OCI-LY7 (cell line): ENCODE measurements at regions not wholly inside any gene's neighbourhood (a gene's known extent, or its start where the extent isn't known, plus 50 kb on each side); places are given as distances from the start of the nearest gene placed in this dataset.

Source experiments
- BruUV-seq: library from RNA; stranded (reverse); fragments of 400-500 nt; replicated peaks from 2 replicates; lab custom pipeline; 2021; lab: Mats Ljungman, UMichigan
- CTCF ChIA-PET: fragments of 300-600 bp; sonication (Branson Sonifier 250); formaldehyde crosslinking; loops from one replicate; lab custom pipeline; 2022; ENCODE audit warnings: antibody characterized with exemption; ENCODE audit not compliant: unreplicated experiment; lab: Charles Lee
- POLR2A ChIA-PET: fragments of 300-600 bp; sonication (Branson Sonifier 250); formaldehyde crosslinking; loops from one replicate; lab custom pipeline; 2022; ENCODE audit warnings: antibody characterized with exemption; lab: Charles Lee
- DNase-seq: peaks from one replicate; pipeline ENCODE4 v3.0.0-alpha.2; 2015; ENCODE audit warnings: low spot score
- H2AFZ ChIP-seq: fragments of 200-600 bp; sonication (generic), shearing (Covaris generic); 2 replicates; pipeline ENCODE4 v1.6.1; 2014; ENCODE audit warnings: mild to moderate bottlenecking, antibody characterized with exemption, low read length, moderate library complexity
- H3K27ac ChIP-seq: fragments of 200-600 bp; sonication (generic); 2 replicates; pipeline ENCODE4 v1.5.1; 2014; ENCODE audit warnings: mixed run types, low read depth, mild to moderate bottlenecking, moderate library complexity, low read length, inconsistent platforms; ENCODE audit not compliant: poor library complexity, severe bottlenecking
- H3K36me3 ChIP-seq: fragments of 200-600 bp; sonication (generic); 2 replicates; pipeline ENCODE4 v1.6.1; 2014; ENCODE audit warnings: mild to moderate bottlenecking, antibody characterized with exemption, low read length, moderate library complexity, mixed read lengths; ENCODE audit not compliant: insufficient read depth
- H3K4me1 ChIP-seq: fragments of 200-600 bp; sonication (generic); 2 replicates; pipeline ENCODE4 v1.5.1; 2014; ENCODE audit warnings: mild to moderate bottlenecking, low read length; ENCODE audit not compliant: insufficient read depth, poor library complexity, severe bottlenecking
- H3K4me2 ChIP-seq: fragments of 200-600 bp; sonication (generic); 2 replicates; pipeline ENCODE4 v1.6.1; 2014; ENCODE audit warnings: mild to moderate bottlenecking, low read length
- H3K4me3 ChIP-seq: fragments of 200-600 bp; sonication (generic); 2 replicates; pipeline ENCODE4 v1.5.1; 2014; ENCODE audit warnings: mild to moderate bottlenecking, low read depth, low read length; ENCODE audit not compliant: poor library complexity, severe bottlenecking
- H3K79me2 ChIP-seq: fragments of 200-600 bp; sonication (generic); 2 replicates; pipeline ENCODE4 v1.6.1; 2016; ENCODE audit warnings: low read depth, mild to moderate bottlenecking, low read length, moderate library complexity, mixed read lengths; ENCODE audit not compliant: insufficient read depth
- H3K9me2 ChIP-seq: fragments of 200-600 bp; sonication (generic); 2 replicates; pipeline ENCODE4 v1.6.1; 2016; ENCODE audit warnings: mild to moderate bottlenecking, low read length, mixed read lengths; ENCODE audit not compliant: insufficient read depth
- H3K9me3 ChIP-seq: fragments of 200-600 bp; sonication (generic); 2 replicates; pipeline ENCODE4 v1.6.1; 2014; ENCODE audit warnings: mild to moderate bottlenecking, mixed run types, low read length, mixed read lengths
- H4K20me1 ChIP-seq: fragments of 200-600 bp; sonication (generic); 2 replicates; pipeline ENCODE4 v1.6.1; 2014; ENCODE audit warnings: mild to moderate bottlenecking, antibody characterized with exemption, low read length, moderate library complexity, mixed read lengths; ENCODE audit not compliant: insufficient read depth
- EZH2phosphoT487 ChIP-seq: fragments of 200-600 bp; sonication (generic); IDR thresholded peaks from 2 replicates; pipeline ENCODE4 v1.6.1; 2018; ENCODE audit warnings: low read depth, borderline replicate concordance, mild to moderate bottlenecking, mixed run types, antibody characterized with exemption, low read length, moderate library complexity, mixed read lengths
- intact Hi-C: fragments of 100-400 bp; cut with micrococcal nuclease; formaldehyde crosslinking; loops from one replicate; pipeline ENCODE4 v1.10.0; 2022; ENCODE audit not compliant: unreplicated experiment
- TF ChIP-seq, protein P1 (sequence below): fragments of 200-600 bp; sonication (generic); conservative IDR thresholded peaks from 2 replicates; pipeline ENCODE4 v1.5.1; 2014; ENCODE audit warnings: mild to moderate bottlenecking, antibody characterized with exemption, low read length, moderate library complexity, mixed read lengths

DNA sequence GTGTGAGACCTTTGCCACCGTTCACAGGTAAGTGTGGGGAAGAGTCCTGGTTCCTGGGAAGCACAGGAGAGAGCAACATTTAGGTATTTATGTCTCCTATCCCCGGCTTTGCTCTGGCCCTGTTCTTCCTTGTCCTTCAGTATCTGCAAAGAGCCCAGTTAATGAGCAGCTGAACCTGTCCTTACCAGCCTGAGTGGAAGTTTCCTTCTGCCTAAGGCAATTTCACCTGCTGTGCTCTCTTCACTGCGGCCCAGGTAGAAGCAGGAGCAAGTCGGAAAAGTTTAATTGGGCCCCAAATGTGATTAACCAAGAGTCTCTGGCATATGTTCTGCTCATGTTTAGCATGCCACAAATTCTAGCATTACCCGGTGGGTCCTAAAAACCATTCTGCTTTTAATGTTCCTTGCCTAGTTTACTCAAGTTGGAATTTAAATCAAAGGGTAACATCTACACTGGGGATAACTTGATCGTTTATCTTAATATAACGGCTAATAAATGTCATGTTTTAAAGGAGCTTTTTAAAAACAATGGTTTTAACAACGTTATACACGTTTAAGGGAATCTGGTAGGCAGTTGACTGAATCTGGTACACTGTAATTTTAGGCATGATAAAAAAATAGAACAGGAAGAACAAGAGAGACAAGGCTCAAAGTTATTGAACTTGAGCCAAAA is 817.1 kb downstream of the TYW1 start:
- POLR2A ChIA-PET, result interaction anchor here (0.6 to 1.3 kb wide), 3 partner anchors 9 to 16 kb away, joined by 3 to 4 read pairs (median 3); no protein-coding TSS in a partner anchor
- no peaks in the 10 kb centered on the region for H4K20me1 ChIP-seq
- intact Hi-C loops, result no loop called here

GRCh38 chr7:67817481-67817880 is 820.8 kb downstream of the TYW1 start:
- no peaks in the 10 kb centered on the region for H3K9me3 ChIP-seq
- TF ChIP-seq, protein P1, sequence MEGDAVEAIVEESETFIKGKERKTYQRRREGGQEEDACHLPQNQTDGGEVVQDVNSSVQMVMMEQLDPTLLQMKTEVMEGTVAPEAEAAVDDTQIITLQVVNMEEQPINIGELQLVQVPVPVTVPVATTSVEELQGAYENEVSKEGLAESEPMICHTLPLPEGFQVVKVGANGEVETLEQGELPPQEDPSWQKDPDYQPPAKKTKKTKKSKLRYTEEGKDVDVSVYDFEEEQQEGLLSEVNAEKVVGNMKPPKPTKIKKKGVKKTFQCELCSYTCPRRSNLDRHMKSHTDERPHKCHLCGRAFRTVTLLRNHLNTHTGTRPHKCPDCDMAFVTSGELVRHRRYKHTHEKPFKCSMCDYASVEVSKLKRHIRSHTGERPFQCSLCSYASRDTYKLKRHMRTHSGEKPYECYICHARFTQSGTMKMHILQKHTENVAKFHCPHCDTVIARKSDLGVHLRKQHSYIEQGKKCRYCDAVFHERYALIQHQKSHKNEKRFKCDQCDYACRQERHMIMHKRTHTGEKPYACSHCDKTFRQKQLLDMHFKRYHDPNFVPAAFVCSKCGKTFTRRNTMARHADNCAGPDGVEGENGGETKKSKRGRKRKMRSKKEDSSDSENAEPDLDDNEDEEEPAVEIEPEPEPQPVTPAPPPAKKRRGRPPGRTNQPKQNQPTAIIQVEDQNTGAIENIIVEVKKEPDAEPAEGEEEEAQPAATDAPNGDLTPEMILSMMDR, result no peak
- TF ChIP-seq EZH2phosphoT487, result no peak
- BruUV-seq, result no TSS peak
- H2AFZ ChIP-seq, result no peak overlapping the region
- intact Hi-C loops, result no loop called here
- DNase-seq, result no peak
- no peaks in the 10 kb centered on the region for H3K79me2 ChIP-seq
- no peaks in the 10 kb centered on the region for H3K9me2 ChIP-seq
- no peaks in the 10 kb centered on the region for H3K4me1 ChIP-seq
- no peak overlapping the region for H3K4me3 ChIP-seq
- no peak overlapping the region for H3K27ac ChIP-seq
- ChIA-PET POLR2A (no interaction called here), CTCF (no interaction called here)
- H3K4me2 ChIP-seq, result no peak overlapping the region
- no peaks in the 10 kb centered on the region for H3K36me3 ChIP-seq
- no peaks in the 10 kb centered on the region for H4K20me1 ChIP-seq

More for the DNA sequence above, 817.1 kb downstream of the TYW1 start:
- no peak overlapping the region for H3K27ac ChIP-seq
- no peak for TF ChIP-seq EZH2phosphoT487
- TF ChIP-seq, protein P1, result no peak
- H3K4me1 ChIP-seq, result no peaks in the 10 kb centered on the region
- DNase-seq, result no peak
- H2AFZ ChIP-seq, result no peak overlapping the region
- no TSS peak for BruUV-seq
- no peaks in the 10 kb centered on the region for H3K9me3 ChIP-seq
- H3K9me2 ChIP-seq, result no peaks in the 10 kb centered on the region
- CTCF ChIA-PET, result interaction anchor here (0.5 kb wide), 1 partner anchor 634 kb away, joined by 8 read pairs; no protein-coding TSS in a partner anchor
- no peak overlapping the region for H3K4me2 ChIP-seq
- H3K79me2 ChIP-seq, result no peaks in the 10 kb centered on the region
- no peaks in the 10 kb centered on the region for H3K36me3 ChIP-seq
- H3K4me3 ChIP-seq, result no peak overlapping the region

GRCh38 chr7:67821116-67821515 is 824.5 kb downstream of the TYW1 start:
- ChIA-PET CTCF (no interaction called here), POLR2A (no interaction called here)
- Histone ChIP-seq H3K4me1 (no peaks in the 10 kb centered on the region), H3K9me3 (no peaks in the 10 kb centered on the region), H3K36me3 (no peaks in the 10 kb centered on the region), H4K20me1 (no peaks in the 10 kb centered on the region), H2AFZ (no peak overlapping the region), H3K9me2 (no peaks in the 10 kb centered on the region), H3K4me3 (no peak overlapping the region), H3K27ac (no peak overlapping the region), H3K79me2 (no peaks in the 10 kb centered on the region), H3K4me2 (no peak overlapping the region)
- intact Hi-C loops, result no loop called here
- DNase-seq, result no peak
- no peak for TF ChIP-seq EZH2phosphoT487
- TF ChIP-seq, protein P1, result no peak
- BruUV-seq, result no TSS peak
